ENCODE measurements at regions not wholly inside any gene's neighbourhood (a gene's known extent, or its start where the extent isn't known, plus 50 kb on each side); places are given as distances from the start of the nearest gene placed in this dataset.

- TF ChIP-seq CTCF (conservative IDR thresholded peaks at IDR 0.05 in 1 of 2, IDR thresholded peaks at IDR 0.05 in 1 of 2; ENCODE audit: low read depth in 1 of 2, low read length in 2 of 2) = no peak
- TF ChIP-seq EZH2 (IDR thresholded peaks at IDR 0.05; ENCODE audit: low read length, missing control alignments) = no peak
Measured at GRCh38 chr1:165006831-165007230, 349.7 kb downstream of the LMX1A start.
